ENCODE measurements at regions not wholly inside any gene's neighbourhood (a gene's known extent, or its start where the extent isn't known, plus 50 kb on each side); places are given as distances from the start of the nearest gene placed in this dataset.

DNA sequence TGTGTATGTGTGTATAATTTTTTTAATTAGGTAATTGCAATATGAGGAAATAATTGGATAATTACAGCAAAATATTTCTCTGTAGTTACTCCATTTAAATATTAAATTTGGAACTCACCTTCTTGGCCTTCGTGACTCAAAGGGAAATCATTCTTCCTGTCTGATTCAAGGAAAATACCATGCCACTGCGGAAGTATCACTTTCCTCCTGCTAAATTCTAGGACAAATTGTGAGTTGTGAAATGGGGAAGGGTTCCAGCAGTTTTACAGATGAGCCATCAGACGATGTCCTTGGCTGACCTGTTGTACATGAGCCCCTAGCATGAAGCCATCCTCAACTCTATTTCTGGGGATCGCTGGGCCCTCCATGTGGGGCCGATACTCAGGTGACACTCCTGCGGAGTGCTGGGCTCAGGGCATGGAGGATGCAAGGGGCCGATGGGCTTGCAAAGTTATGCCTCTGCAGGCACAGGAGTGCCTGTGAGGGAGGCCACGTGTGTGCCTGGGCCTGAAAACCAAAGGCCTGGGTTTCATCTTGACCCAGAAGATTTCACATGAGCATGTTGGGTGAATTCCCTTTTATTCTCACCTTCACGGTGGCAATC, 179.6 kb upstream of the TCERG1L start:
- no peak for DNase-seq

DNA sequence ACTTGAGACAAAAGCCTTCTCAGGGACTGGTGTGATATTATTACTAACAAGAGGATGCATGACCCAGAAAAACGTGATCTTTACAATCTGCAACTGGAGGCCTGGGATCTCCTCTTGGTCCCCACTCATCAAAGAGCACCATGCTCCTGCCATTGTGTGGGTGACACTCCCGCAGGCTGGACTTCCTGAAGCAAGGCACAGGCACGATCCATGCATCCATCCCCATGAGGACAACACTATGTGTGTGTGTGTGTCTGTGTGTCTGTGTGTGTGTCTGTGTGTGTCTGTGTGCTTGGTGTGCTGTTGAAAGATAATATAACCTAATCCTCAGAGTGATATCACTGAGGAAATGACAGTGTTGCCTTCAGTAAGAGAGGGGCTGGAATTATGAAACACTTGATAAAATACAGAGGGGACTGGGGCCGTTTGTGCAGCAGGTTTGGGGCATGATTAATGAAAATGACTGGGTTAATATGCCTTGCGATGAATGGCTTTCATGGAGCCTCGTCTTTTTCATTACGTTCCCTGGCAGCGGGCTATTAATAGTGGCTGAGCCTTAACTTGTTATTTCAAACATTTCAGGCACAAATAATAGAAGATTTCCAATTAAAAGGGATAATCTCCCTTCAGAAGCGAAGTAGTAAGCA, 180.8 kb upstream of the TCERG1L start:
- no peak for DNase-seq

DNA sequence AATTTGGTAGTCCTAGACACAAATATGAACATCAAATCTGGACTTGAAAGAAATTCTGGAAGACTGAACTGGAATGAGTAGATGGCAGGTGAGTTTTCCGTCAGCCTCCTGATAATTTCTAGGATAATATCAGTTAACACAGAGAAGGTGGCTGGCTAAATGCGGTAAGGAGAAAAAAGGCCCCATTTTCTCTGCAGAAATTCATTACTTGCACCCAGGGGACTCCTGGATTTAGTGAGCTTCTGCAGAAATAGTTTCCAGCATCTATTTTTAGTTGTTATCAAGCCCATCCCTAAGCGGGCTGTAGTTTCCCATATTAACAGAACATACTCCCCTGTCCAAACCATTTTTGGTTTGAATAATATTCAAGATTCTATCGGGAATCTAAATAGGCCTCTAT, 181.9 kb upstream of the TCERG1L start:
- DNase-seq: no peak

DNA sequence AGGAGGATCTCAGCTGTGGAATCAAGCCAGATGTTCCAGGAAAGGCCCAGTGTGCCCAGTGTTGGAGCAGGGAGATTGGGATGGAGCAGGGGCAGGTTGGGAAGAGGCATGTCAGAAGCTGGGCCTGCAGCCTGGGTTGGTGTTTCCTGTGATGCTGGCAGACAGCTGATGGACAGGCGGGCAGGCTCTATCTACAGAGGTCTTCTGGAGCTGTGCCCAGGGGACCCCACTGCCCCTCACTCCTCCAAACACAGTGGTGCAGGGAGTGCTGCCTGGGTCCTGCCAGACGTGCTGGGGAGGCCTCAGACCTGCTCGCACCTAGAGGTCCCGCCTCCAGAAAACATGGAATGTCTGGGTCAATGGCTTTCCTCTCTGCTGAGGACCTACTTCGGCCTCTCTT, 182.9 kb upstream of the TCERG1L start:
- no peak for DNase-seq

DNA sequence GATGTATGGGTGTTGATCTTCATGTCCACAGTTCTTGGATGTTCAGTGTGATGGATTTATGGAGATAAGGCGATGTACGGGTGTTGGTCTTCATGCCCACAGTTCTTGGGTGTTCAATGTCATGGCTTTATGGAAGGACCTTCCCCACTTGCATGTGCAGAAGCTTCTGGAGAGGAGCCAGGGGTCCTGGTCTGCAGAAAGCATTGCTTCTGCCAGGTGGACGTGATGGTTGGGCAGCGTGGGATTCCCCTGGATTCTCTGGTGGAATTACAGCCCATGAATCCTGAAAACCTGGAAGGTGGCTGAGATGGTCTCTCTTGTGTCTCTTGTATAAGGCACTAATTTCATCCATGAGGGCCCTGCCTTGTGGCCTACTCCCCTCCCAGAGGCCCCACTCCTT, 183.7 kb upstream of the TCERG1L start:
- DNase-seq: no peak

DNA sequence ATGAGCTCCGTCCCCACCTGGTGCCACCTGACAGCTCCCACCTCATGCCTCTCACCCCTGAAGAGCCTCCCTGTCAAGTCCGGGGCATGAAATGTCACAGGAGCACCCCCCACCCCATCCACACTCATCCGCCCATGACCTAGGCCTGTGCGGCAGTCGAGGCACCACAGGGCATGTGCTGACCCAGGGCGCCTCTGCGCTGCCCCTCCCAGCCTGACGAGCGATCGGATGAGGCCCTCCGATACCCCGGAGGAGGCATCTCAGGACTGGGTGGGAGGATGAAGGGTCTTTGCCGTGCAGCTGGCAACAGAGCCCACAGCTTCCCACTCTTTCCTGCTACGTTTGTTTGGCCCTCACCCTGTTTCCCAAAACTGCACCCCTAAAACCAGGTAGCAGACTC, 184.4 kb upstream of the TCERG1L start:
- DNase-seq: no peak

DNA sequence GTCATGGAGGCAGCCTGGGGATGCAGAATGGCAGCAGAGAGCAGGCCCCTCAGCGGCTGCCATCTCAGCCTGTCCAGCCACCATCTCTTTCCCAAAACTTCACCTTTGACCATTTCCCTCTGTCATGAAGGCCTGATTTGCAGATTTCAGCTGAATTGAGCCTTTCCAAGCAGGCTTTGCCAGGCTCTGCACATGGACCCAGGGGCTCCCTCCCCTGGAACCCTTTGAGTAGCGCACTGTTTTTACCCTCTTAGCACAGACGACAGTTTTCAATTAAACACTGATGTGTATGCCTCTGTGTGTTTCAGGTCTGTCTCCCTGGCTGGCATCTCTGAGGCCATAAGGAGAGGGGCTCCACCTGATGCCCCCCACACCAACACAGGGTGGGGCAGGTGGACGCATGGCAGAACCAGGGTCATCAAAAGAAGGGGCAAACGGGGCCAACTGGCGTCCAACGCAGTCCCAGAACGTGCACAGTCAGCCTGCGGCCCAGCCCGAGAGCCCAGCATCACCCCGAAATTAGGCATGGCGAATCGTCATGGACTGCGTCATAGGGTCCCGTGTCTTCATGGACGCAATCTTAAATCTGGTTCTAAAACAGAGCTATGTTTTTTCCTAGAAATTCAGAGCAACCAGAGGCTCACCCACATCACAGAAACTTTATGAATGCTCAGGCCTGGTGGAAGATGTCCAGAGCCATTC, 185.0 kb upstream of the TCERG1L start:
- DNase-seq: no peak

DNA sequence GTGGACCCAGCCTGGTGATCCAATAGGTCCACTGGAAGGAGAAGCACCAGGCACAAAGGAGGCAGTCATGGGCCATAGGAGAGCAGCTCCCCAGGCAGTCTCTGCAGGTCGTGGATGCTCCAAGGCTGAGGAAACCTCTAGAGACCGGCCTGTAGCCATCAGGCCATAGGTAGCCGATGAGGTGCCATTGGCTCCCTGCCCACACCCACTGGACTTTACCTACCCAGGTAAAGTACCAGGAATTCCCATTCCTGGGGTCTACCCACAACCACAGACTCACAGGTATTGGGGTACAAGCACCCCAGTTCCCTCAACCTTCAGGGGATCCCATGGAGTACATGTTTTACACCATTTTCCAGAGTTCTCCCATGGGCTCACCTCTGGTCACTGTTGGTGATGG, 188.0 kb upstream of the TCERG1L start:
- DNase-seq: no peak

DNA sequence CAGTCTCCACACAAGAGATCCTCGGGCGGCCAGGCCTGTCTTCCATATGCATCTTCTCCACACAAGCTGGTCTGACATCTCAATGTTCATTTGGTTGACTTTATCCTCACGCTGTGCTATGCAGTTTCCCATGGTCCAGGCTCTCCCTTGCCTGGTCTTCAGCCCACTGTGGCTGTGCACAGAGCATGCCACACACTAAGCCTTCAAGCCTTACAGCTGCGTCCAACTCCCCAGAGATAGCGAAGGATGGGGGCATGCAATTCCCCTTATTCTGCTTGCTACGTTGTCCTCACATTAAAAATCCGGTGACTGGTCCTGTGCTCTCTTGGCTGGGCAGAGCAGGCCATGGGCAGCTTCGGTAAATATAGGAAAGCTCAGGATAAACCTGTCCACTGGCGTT, 188.7 kb upstream of the TCERG1L start:
- no peak for DNase-seq

DNA sequence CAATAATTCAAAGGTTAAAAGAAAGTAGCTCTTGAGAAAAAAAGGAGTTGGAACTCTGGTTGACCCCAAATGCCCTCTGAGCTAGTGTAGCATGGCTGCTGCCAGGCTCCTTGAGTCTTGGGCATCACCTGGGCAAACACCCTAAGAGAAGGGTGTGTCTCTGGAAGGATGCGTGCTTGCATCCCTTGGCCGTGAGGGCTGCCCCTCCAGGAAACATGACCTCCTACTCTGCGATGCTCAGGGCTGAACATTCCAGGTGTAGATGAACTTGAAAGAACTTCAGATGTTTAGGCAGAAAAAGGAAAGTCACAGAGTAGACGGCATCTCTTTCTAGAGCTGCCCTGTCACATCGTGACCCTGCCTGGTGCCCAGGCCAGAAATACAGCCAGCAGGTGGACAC, 189.4 kb upstream of the TCERG1L start:
- no peak for DNase-seq

DNA sequence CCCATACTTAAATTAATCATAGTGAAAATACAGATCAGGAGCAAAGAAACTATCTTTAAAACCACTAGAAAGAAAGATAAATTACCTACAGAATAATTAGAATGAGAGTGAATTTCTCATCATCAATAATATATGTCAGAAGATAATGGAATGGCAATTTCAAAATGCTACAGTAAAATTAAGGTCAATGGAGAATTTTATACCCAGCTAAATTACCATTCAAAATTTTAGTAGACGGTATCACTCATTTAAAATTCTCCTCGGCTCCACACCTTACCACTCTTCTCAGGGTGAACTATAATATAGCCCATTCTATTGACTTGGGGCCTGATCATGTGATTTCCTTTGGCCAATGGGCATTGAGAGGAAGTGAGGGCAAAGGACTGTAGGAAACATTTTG, 192.5 kb upstream of the TCERG1L start:
- DNase-seq: no peak

DNA sequence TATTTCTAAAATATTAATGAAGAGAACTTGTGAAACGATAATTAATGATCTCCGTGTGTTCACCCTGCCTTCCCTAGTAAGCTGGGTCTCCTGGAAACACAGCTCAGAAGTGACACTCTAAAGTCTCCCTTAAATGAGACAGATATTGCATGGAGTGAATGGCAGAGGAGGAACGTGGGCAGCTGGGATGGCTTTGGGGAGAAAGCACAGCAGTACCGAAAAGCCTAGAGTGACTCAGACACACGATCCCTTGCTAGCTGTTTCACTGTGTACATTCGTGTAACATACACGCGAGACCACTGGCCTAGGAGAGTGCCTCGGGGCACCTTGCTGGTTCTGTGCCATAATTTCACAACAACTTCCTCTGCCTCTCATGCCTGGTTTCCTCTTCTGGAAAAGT, 199.9 kb upstream of the TCERG1L start:
- DNase-seq: no peak

DNA sequence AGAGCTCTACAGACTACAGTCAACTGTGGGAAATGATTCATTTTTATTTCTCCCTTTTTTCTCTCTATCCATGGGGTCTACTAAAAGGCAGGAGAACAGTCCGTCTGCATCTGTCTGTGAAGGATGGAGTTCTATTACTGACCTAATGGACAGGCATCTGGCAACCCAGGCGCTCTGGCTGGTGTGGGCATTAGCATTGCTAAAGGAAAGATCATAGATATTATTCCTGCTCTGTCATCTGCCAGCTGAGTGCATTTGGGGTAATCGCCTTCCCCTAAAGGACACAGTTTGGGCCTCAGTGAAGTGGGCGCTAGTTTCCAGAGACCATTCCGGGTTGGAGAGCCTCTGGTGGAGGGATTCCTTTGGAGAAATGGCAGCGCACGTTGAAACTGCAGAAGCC, 201.3 kb upstream of the TCERG1L start:
- no peak for DNase-seq

DNA sequence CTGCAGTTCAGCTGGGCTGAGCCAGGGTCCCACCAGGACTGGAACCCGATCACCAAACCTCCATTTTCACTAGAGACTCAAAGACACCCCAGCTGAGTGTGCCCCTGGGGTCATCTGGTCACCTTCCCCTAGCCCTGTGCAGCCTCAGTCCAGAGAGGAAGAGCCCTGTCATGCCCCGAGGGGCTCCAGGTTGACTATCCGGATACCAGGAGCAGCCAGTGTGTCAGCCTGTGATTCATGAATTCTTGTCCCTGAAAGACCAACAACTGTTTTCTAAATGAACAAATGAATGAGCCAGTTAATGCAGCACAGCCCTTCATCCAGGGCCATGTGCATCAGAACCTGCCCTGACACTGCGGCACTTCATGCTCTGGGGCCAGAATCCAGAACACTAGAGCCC, 201.9 kb upstream of the TCERG1L start:
- DNase-seq: no peak

DNA sequence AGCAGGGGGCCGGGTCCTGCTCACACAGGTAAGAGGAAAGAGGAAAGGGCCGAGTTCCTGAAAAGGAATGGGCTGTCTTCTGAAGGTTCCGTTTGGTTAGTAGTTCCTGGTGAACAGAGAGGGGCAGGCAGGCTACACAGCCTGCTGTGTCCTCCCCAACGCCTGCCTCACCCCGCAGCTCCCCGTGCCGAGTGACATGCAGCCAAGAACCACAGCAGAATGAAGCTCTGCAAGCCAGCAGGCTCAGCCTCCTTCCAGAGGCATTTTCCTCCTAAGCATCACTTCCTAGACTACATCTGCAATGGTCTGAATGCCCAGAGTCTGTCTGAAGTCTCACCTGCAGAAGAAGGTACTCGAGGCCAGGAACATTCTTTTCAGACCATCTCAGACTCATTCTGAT, 202.4 kb upstream of the TCERG1L start:
- no peak for DNase-seq

DNA sequence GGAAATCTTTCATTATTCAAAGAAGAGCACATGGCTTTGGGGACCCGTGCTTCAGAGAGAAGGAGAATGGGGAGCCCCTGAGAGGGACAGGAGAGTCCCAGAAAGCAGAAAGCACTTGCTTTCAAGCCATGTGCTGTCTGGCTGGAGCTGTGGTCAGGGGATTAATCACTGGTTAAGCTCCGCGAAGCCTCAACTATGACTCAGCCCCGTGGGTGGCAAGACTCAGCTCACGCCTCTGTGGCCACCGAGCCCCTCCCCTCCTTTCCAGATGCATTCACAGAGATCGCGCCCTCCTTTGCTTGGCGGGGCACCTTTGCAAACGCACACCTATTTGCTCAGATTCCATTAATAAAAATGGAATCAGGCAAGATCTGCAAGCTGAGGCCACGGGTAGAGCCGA, 202.9 kb upstream of the TCERG1L start:
- no peak for DNase-seq

DNA sequence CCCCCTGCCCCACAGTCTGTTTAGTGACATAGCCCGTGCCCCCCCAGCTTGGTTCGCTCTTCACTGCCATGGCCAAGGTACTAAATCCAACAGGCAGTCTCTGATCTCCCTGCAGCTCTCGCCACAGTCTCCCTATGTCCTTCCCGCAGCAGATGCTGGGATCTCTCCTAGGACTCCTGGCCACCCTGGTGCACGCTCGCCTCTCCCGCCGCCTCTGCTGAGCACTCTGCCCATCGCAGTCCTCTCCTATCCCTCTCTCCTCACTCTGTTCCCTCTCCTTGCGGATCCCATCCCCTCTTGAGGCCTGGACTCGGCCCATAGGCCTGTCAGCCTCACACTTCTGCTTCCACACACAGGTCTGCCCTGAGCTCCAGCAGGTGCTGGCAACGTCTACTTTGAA, 204.8 kb upstream of the TCERG1L start:
- DNase-seq: no peak

DNA sequence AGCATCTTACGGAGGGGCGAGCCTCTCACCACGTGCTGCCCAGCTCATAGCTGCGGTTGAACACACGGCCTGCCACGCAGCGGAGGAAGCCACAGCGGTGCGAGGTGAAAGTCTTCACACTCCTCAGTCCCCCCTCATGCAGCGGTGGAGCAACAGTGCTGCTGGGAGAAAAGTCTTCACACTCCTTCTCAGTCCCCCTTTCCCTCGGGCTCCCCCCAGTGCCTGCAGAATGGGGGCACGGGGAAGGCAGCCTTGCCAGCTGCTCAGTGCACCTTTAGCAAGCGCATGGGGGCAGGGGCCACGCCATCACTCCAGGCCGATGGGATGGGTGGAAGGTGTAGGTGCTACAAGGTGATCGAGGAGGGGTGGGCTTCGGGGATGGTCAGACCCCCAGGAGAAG, 206.3 kb upstream of the TCERG1L start:
- DNase-seq: no peak

DNA sequence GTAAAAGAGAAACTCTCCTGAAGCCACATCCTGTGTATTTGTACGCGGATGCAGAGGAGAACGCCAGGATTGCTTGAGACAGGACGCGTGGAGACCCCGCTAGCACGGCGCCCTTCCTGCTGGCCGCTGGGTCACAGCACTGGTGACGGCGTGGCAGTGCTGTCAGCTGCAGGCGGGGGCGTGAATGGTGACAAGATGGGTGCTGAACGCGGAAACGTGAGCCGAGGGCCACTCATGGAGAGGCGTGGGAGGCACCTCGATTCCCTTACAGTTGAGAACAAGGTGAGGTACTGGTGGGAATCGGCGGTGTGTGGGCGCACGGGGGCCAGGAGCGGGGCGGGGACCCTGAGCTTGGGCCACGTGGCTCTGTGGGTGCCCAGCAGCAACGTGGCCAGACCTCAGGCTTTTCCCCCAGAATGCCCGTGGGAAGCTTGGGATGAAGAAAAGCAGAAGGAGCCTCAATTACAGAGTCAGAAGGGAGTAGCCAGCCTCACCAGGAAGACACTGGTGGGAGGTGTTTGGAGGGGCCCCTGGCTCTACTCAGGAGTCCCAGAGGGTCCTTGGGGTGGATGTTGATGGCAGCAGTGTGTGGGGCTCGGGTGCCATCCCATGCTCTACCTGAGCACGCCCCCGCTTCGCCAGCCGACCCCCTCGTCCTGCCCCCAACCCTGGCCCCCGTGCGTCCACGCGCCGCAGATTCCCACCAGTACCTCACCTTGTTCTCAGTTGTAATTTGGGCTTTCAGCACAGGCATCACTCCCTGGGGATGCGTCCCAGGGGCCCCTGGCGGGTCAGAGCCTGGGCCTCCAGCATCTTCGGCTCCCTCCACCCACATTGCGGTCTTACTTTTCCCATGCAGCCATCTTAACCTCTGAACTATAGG, 208.4 kb upstream of the TCERG1L start:
- no peak for DNase-seq

DNA sequence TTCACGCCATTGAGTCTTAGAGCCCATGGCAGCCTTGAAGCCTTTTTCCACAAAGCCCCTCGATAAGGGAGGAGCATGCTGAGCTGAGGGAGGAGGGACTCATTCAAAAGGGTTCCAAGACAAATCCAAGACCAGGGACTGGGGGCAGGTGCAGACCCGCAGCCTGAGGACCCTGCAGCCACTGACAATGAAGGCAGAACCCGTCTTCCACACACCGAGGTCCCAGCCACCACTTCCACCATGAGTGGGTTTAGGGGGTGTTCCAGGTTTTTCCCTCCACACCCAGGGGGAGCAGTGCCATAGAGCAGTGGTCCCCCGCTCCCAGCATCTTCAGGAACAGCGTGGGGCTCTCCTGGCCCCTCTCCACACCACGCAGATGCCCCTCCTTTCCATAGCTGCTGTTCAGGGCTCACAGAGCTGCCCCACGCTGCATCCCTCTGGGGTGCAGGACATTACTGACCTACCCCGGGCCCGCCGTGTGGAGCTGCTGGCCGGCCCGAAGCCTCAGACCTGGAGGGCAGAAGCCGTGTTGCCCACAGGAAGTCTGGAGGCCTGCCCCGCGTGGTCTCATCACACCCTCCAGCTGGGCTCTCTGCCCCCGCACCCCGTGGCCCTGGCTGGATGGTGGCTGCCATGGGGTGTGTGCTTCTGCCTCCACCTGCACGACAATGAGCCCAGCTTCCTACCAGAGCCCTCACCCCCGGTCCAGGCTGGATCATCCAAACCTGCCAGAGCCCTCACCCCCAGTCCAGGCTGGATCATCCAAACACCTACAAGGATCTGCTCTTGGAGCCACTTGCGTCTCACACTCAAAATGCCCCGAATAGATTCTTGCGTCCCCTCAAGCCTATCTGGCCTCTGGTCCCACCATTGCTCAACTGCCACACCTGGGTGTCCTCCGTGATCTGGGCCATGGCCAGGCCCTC, 220.0 kb upstream of the TCERG1L start:
- DNase-seq: no peak

DNA sequence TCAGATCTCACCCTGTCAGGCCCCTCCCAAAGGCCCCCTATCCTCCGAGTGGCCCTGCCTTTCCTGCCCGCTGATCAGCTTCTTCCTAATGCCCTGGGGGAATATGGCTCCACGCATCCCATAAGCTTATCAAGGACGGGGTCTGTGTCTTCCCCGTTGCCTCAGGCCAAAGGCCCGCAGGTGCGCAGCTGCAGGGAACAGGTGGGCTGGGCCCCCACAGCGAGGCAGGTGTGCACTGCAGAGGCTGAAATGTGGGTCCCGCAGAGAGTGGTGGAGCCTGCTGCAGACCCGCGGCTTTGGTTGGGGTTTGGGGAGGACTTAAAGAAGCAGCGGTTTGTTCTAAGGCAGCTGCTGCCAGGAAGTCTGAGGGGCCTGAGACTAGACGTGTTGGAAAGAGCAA, 220.8 kb upstream of the TCERG1L start:
- DNase-seq: no peak

DNA sequence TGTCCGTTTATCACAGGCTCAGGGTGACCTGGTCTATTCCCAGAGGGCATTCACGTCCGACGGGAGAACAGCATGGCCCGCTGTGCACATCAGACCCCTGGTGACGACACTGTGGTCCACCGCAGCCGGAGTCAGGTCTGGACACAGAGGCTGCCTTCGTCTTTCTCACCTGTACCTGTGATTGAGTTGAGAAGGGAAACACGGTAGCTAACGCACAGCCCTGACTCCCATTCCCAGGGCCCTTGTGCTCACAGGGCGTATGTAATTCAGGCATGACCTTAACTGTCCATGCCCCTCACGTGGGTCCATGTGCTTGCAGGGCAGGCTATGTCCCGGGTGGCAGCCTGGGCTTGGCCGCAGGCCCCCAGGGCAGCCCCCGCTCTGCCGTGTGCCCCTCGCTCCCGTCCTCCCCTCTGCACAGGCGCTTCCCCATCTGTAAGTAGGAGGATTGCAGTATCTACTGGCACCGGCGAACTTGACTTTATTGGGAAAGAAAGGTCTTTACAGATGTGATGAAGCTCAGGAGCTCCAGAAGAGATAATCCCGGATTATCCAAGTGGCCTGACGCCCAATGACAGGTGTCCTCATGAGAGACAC, 221.3 kb upstream of the TCERG1L start:
- no peak for DNase-seq
